Activated CD8-positive, alpha-beta T cell treated with anti-CD3 and anti-CD28 coated beads for 36 hours (primary cell): ENCODE measurements at regions not wholly inside any gene's neighbourhood (a gene's known extent, or its start where the extent isn't known, plus 50 kb on each side); places are given as distances from the start of the nearest gene placed in this dataset.

ENCODE experiments used
- ATAC-seq: fragments of 200-7000 bp; cut with Tn5 transposase; one replicate; pipeline ENCODE4 v1.10.0; 2021; ENCODE audit warnings: mild to moderate bottlenecking, moderate library complexity
- CTCF ChIA-PET: fragments of 350-600 bp; sonication (Branson Sonifier 250); formaldehyde crosslinking; loops from one replicate; lab custom pipeline; 2021; ENCODE audit warnings: antibody characterized with exemption; lab: Charles Lee
- POLR2A ChIA-PET: fragments of 350-600 bp; sonication (Branson Sonifier 250); formaldehyde crosslinking; loops from one replicate; lab custom pipeline; 2021; ENCODE audit warnings: antibody characterized with exemption; lab: Charles Lee
- DNase-seq: peaks from one replicate; pipeline ENCODE4 v3.0.0-alpha.2; 2020
- H3K27ac Mint-ChIP-seq: one replicate; pipeline ENCODE4 v1.8.0; 2021; ENCODE audit warnings: mild to moderate bottlenecking, mixed read lengths
- H3K27me3 Mint-ChIP-seq: one replicate; pipeline ENCODE4 v1.8.0; 2021; ENCODE audit warnings: mixed read lengths
- H3K36me3 Mint-ChIP-seq: one replicate; pipeline ENCODE4 v1.8.0; 2021; ENCODE audit warnings: low read depth, mixed read lengths
- H3K4me1 Mint-ChIP-seq: one replicate; pipeline ENCODE4 v1.8.0; 2021; ENCODE audit warnings: low read depth, mixed read lengths
- H3K4me3 Mint-ChIP-seq: one replicate; pipeline ENCODE4 v1.8.0; 2021; ENCODE audit warnings: mild to moderate bottlenecking, moderate library complexity, mixed read lengths
- H3K9me3 Mint-ChIP-seq: one replicate; pipeline ENCODE4 v1.8.0; 2021; ENCODE audit warnings: mixed read lengths
- intact Hi-C: fragments of 100-400 bp; cut with micrococcal nuclease; formaldehyde crosslinking; loops from one replicate; pipeline ENCODE4 v1.10.0; 2022
- TF ChIP-seq, protein P1 (sequence below): fragments of 200-600 bp; IDR thresholded peaks from one replicate; pipeline ENCODE4 v1.8.0; 2022; ENCODE audit warnings: antibody characterized with exemption, mild to moderate bottlenecking

GRCh38 chr6:113381959-113382358 is 475.2 kb upstream of the MARCKS start:
- H3K27me3 Mint-ChIP-seq = no peaks in the 10 kb centered on the region
- H3K4me1 Mint-ChIP-seq = no peaks in the 10 kb centered on the region
- CTCF ChIA-PET = no interaction called here
- H3K27ac Mint-ChIP-seq = no peak overlapping the region
- DNase-seq (no peak), ATAC-seq (no peak)
- intact Hi-C loops = no loop called here
- no peaks in the 10 kb centered on the region for H3K36me3 Mint-ChIP-seq
- TF ChIP-seq, protein P1, sequence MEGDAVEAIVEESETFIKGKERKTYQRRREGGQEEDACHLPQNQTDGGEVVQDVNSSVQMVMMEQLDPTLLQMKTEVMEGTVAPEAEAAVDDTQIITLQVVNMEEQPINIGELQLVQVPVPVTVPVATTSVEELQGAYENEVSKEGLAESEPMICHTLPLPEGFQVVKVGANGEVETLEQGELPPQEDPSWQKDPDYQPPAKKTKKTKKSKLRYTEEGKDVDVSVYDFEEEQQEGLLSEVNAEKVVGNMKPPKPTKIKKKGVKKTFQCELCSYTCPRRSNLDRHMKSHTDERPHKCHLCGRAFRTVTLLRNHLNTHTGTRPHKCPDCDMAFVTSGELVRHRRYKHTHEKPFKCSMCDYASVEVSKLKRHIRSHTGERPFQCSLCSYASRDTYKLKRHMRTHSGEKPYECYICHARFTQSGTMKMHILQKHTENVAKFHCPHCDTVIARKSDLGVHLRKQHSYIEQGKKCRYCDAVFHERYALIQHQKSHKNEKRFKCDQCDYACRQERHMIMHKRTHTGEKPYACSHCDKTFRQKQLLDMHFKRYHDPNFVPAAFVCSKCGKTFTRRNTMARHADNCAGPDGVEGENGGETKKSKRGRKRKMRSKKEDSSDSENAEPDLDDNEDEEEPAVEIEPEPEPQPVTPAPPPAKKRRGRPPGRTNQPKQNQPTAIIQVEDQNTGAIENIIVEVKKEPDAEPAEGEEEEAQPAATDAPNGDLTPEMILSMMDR = no peak
- no peaks in the 10 kb centered on the region for H3K9me3 Mint-ChIP-seq
- no peak overlapping the region for H3K4me3 Mint-ChIP-seq
- POLR2A ChIA-PET = no interaction called here

- DNase-seq (no peak), ATAC-seq (no peak)
- Mint-ChIP-seq H3K4me3 (no peak overlapping the region), H3K36me3 (no peaks in the 10 kb centered on the region), H3K27me3 (no peaks in the 10 kb centered on the region), H3K9me3 (no peaks in the 10 kb centered on the region), H3K27ac (no peak overlapping the region), H3K4me1 (no peaks in the 10 kb centered on the region)
- ChIA-PET POLR2A (no interaction called here), CTCF (no interaction called here)
- intact Hi-C loops = no loop called here
- TF ChIP-seq, protein P1 = no peak
Observed at GRCh38 chr6:113383701-113384100, 473.4 kb upstream of the MARCKS start.

DNA sequence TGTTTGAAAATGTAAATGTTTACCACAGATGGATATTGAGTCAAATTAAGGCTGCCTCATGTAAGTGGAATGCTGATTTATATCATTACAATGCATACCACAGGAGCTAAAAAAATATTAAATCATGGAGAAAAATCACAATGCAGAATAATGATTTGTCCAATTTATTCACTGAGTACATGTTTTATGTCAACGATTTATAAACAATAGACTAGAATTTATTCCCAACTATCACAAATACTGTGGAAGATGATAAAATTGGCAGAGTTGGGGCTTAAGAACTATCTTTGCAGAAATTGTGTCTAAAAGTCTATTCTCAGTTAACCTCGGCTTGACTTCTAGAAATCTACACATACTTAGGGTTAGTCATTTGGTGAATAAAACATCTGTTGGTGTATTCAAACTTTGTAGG is 472.1 kb upstream of the MARCKS start:
- no peak overlapping the region for H3K4me3 Mint-ChIP-seq
- TF ChIP-seq, protein P1 = no peak
- ChIA-PET POLR2A (no interaction called here), CTCF (no interaction called here)
- intact Hi-C loops = no loop called here
- H3K27me3 Mint-ChIP-seq = no peaks in the 10 kb centered on the region
- H3K27ac Mint-ChIP-seq = no peak overlapping the region
- no peaks in the 10 kb centered on the region for H3K4me1 Mint-ChIP-seq
- no peaks in the 10 kb centered on the region for H3K9me3 Mint-ChIP-seq
- DNase-seq (no peak), ATAC-seq (no peak)
- no peaks in the 10 kb centered on the region for H3K36me3 Mint-ChIP-seq

DNA sequence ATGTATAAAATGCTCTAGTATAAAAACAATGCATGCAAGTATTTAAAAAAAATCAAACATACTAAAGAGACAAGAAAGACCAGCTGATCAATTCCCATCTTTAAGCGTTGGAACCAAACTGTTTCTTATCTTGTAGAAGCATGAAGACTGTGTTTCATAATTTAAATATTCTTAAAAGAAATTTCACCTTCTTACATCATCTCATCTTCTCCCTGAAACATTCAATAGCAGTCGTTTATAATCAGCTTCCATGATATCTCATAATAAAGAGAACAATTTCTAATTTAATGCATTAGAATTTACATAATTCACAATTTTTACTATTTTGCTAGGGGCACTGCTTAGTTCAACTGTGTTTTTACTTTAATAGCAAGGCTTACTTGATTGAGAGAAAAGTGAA is 468.1 kb upstream of the MARCKS start:
- no peaks in the 10 kb centered on the region for H3K9me3 Mint-ChIP-seq
- DNase-seq (no peak), ATAC-seq (no peak)
- H3K36me3 Mint-ChIP-seq = no peaks in the 10 kb centered on the region
- no peaks in the 10 kb centered on the region for H3K27me3 Mint-ChIP-seq
- CTCF ChIA-PET = no interaction called here
- H3K4me1 Mint-ChIP-seq = no peaks in the 10 kb centered on the region
- no peak overlapping the region for H3K27ac Mint-ChIP-seq
- intact Hi-C loops = no loop called here
- POLR2A ChIA-PET = no interaction called here
- H3K4me3 Mint-ChIP-seq = no peak overlapping the region
- TF ChIP-seq, protein P1 = no peak

DNA sequence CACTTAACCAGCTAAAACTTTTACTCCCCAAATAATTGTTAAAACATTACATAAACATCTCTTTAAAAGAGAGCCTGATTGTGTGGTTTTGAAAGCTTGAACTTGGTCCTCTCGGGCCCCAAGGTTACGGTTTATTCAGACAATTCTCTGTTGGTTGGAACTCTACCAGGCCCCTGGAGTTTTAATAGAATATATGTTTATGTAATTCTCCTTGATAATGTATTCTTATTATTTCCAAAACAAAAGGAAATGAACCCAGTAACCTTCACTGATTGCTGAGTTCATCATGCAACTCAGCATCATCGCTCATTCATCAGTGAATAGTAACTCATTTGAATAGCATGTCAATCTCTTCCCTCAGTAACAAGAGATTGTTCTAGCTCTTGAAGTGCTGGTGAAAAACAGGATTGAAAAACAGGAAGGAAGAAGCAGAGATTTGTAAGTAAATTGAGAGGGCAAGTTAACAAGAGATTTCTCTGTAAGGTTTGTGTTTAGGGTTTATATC is 464.5 kb upstream of the MARCKS start:
- TF ChIP-seq, protein P1 = no peak
- no peaks in the 10 kb centered on the region for H3K4me1 Mint-ChIP-seq
- no peaks in the 10 kb centered on the region for H3K27me3 Mint-ChIP-seq
- ATAC-seq = no peak
- ChIA-PET CTCF (no interaction called here), POLR2A (no interaction called here)
- H3K9me3 Mint-ChIP-seq = no peaks in the 10 kb centered on the region
- intact Hi-C loops = no loop called here
- H3K4me3 Mint-ChIP-seq = no peak overlapping the region
- no peaks in the 10 kb centered on the region for H3K36me3 Mint-ChIP-seq
- no peak for DNase-seq
- H3K27ac Mint-ChIP-seq = no peak overlapping the region
